B cell (primary cell): ENCODE measurements at regions not wholly inside any gene's neighbourhood (a gene's known extent, or its start where the extent isn't known, plus 50 kb on each side); places are given as distances from the start of the nearest gene placed in this dataset.

ENCODE experiments used
- EZH2 ChIP-seq: IDR thresholded peaks from 2 replicates; pipeline ENCODE4 v1.6.1; 2012; ENCODE audit warnings: borderline replicate concordance, low read depth, mild to moderate bottlenecking, moderate library complexity, low read length; ENCODE audit not compliant: insufficient read depth, poor library complexity, severe bottlenecking
- TF ChIP-seq, protein P1 (sequence below): fragments of 200-600 bp; IDR thresholded peaks from one replicate; pipeline ENCODE4 v1.8.0; 2022; ENCODE audit warnings: antibody characterized with exemption, mild to moderate bottlenecking

DNA sequence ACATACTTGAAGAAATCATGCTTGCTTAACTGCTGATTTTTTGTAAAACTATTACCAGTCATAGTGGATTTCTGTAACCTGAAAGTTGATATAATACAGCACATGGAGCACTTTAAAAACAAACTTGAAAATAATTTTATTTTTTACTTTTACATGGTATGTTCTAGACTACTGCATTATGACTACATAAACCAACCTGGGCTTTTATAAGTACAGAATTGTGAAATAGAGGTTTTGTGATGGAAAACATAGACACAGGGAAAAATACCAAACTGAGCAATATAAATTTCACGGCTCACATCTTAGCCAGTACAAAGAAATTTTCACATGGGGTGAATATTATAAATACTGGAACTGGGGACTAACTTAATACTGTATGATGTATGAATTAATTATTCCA is 59.3 kb upstream of the CTIF start:
- no peak for TF ChIP-seq EZH2
- TF ChIP-seq, protein P1, sequence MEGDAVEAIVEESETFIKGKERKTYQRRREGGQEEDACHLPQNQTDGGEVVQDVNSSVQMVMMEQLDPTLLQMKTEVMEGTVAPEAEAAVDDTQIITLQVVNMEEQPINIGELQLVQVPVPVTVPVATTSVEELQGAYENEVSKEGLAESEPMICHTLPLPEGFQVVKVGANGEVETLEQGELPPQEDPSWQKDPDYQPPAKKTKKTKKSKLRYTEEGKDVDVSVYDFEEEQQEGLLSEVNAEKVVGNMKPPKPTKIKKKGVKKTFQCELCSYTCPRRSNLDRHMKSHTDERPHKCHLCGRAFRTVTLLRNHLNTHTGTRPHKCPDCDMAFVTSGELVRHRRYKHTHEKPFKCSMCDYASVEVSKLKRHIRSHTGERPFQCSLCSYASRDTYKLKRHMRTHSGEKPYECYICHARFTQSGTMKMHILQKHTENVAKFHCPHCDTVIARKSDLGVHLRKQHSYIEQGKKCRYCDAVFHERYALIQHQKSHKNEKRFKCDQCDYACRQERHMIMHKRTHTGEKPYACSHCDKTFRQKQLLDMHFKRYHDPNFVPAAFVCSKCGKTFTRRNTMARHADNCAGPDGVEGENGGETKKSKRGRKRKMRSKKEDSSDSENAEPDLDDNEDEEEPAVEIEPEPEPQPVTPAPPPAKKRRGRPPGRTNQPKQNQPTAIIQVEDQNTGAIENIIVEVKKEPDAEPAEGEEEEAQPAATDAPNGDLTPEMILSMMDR: no peak
